T47D (cell line): ENCODE measurements at regions not wholly inside any gene's neighbourhood (a gene's known extent, or its start where the extent isn't known, plus 50 kb on each side); places are given as distances from the start of the nearest gene placed in this dataset.

Experiments used
- DNase-seq, 2 experiments: peaks; one replicate each; pipeline versions ENCODE4 v3.0.0 to v3.0.0-alpha.2; 2011 to 2012; ENCODE audit warnings: low read depth in 1 of 2, low spot score in 1 of 2
- JUND ChIP-seq: IDR thresholded peaks from 2 replicates; pipeline ENCODE4 v1.6.1; 2012; ENCODE audit warnings: low read depth
- in situ Hi-C: cut with HindIII; loops from 2 replicates; pipeline ENCODE4 v1.10.0; 2016; ENCODE audit warnings: low sequenced_read_pairs, low pct_unique_long_range_greater_than_20kb

GRCh38 chr4:111837761-111838160 lies 307.5 kb upstream of the FAM241A start:
- in situ Hi-C loops: no loop called here
- TF ChIP-seq JUND: no peak
- DNase-seq: no peak

DNA sequence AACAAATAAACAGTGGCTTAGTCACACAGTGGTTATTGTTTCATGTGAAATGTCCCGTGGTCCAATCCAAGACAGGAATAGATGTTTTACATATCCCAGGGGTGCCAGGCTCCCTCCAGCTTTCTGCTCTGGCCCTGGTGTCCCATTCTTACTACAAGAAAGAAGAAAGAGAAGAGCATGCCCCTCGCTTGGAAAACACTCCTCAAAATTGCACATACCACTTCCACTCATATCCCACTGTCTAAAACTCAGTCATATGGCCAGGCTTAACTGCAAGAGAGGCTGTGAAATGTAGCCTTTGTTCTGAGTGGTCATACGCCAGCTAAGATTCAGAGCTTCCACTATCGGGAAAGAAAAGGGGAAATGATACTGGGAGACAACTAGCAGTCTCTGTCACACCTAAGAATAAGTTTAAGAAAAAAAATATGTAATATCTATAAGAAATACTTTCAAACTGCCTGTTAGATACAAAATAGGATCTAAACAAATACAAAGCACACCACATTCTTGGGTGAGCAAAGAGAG lies 306.8 kb upstream of the FAM241A start:
- TF ChIP-seq JUND: no peak
- in situ Hi-C loops: no loop called here
- DNase-seq: no peak

DNA sequence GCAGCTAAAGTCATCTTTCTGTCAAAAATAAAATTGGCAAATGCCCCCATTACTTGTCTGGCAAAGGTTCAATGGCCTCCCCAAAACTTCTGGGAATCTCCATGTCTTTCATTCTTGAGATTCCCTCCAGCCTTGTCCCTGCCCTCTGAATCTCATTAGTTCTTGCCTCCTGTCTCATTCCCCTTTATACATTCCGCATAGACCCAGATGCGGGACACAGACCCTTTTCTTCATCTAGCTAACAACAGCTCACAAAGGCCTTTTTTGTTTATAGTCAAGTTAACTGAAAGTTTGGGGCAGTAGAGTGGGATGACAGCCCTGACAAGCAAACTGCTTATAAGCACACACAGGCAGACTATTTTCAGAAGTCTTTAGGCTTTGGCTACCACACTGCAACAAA lies 306.1 kb upstream of the FAM241A start:
- TF ChIP-seq JUND: no peak
- in situ Hi-C loops: no loop called here
- no peak for DNase-seq

- in situ Hi-C loops: no loop called here
- no peak for DNase-seq
- no peak for TF ChIP-seq JUND
Observed at GRCh38 chr4:111842336-111842735, 302.9 kb upstream of the FAM241A start.

GRCh38 chr4:111847296-111848008 lies 297.8 kb upstream of the FAM241A start:
- peak in 1 of 2 experiments; percentile 15 for DNase-seq
- in situ Hi-C loops: no loop called here
- TF ChIP-seq JUND: no peak

DNA sequence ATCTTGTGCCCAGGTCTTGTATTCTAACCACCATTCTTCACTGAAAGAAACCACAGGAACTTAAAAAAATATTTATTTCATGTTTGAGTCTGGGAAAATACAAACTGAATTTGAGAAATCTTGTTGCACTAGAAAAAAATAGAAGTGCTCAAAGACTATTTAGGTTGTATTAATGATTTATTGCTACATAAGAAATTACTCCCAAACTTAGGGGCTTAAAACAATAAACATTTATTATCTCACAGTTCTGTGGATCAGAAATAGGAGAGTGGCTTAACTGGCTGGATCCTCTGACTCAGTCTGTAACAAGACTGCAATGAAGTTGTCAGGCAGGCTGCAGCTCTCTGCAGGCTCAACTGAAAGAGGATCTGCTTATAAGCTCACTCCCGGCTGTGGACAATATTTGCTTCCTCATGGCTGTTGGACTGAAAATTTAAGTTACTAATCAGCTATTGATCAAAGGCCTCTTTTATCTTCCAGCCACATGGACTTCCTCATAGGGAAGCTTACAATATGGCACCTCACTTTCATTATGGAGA lies 295.4 kb upstream of the FAM241A start:
- in situ Hi-C loops: no loop called here
- DNase-seq: no peak

DNA sequence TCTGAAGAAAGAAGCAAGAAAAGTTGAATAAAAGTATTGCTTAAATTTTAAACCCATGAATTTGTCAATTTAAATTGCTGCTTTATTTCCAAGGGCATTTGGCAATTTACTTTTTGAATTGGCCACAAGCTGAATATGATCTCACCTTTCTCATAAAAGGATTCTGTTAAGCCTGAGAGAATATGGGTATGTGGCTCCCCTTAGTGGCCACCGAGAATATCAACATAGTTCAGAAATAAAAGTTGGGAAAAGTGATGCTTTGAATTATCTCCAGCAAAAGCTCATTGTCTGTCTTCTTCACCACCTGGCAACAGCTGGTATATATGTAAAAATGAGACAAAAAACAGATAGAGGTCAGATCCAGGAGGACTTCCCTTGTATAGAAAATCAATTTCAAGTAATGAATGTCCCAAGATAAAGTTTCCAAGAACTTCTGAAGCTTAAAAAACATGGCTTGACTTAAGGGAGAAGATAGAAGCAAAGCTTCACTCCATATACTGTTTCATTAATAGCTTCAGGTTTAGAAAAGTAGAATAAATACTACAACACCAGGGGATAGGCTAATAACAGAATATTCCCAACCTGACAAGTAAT lies 290.7 kb upstream of the FAM241A start:
- DNase-seq: peak; percentile 3 to 52

More for the DNA sequence above, 295.4 kb upstream of the FAM241A start:
- no peak for TF ChIP-seq JUND

DNA sequence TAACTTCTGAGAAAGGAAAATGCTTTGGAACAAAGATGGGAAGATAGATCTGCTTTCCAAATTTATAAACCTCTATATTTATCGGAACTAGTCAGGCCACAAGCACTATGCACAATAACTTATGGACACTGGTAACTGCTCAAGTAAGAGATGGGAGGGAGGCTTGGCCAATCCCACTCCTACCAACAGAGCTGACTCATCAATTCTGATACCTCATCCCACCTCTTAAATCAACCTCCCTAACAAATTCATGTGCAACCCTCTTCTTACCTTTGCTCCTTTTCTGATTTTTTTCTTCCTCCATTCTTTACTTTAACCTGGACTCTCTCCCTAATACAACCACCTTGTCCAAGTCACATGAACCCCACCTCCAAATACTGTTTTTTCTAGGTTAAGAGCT lies 289.9 kb upstream of the FAM241A start:
- in situ Hi-C loops: no loop called here
- no peak for TF ChIP-seq JUND
- DNase-seq: no peak

More for the DNA sequence above, 290.7 kb upstream of the FAM241A start:
- in situ Hi-C loops: no loop called here
- no peak for TF ChIP-seq JUND

- in situ Hi-C loops: no loop called here
- no peak for DNase-seq
- no peak for TF ChIP-seq JUND
Observed at GRCh38 chr4:111864066-111864465, 281.2 kb upstream of the FAM241A start.

DNA sequence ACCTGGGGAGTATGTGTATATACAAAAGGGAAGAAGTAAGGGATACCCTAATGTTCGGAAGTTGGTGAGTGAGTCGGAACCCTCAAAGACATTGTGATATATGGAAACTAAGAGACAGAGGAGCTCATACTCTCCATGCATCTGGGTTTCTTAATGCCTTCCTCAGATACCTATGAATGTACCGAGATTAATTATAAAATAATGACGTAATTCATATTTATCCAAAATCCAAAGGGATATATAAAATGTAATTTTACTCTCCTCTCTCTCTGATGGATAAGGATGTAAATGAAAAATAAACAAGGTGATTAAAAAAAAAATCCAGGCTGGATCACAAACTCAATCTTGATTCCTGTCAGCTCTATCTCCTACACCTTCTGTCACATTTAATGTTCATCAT lies 275.9 kb upstream of the FAM241A start:
- DNase-seq: no peak
- no peak for TF ChIP-seq JUND
- in situ Hi-C loops: no loop called here

- in situ Hi-C loops: no loop called here
- no peak for DNase-seq
- no peak for TF ChIP-seq JUND
Observed at GRCh38 chr4:111871802-111872201, 273.5 kb upstream of the FAM241A start.

- no peak for DNase-seq
- no peak for TF ChIP-seq JUND
- in situ Hi-C loops: no loop called here
Observed at GRCh38 chr4:111873801-111874200, 271.5 kb upstream of the FAM241A start.

DNA sequence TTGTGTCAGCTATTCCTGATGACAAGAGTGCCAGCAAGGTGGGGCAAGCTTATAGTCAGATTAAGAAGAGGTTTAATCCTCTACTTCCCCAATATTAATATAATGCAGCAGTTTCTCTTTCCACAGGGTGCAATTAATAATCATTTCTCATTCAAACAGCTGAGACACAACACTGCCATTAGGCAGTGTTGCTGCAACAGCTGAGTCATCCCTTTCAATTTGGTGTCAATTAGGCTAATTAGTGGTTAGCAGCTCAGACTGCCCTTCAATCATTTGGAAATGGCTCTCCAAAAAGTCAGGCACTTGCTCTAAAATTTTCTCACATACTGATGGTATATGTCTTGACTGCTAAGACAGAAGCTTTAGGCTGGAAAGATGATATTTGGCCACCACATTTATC lies 265.7 kb upstream of the FAM241A start:
- in situ Hi-C loops: no loop called here
- DNase-seq: no peak

More for the DNA sequence above, 265.7 kb upstream of the FAM241A start:
- no peak for TF ChIP-seq JUND
